ENCODE measurements at regions not wholly inside any gene's neighbourhood (a gene's known extent, or its start where the extent isn't known, plus 50 kb on each side); places are given as distances from the start of the nearest gene placed in this dataset.
A peak's percentile ranks its signal among the peaks of the same experiment; 100 is the strongest.

- Histone ChIP-seq H4K20me1 (ENCODE audit: insufficient read depth) (no peaks in the 10 kb centered on the region), H3K4me2 (ENCODE audit: unreplicated experiment) (no peak overlapping the region), H3K36me3 (ENCODE audit: low read depth) (no peaks in the 10 kb centered on the region), H3K27me3 (replicated peaks; ENCODE audit: insufficient read depth) (no peaks in the 10 kb centered on the region), H3K4me3 (no peak overlapping the region), H3K4me1 (ENCODE audit: insufficient read depth) (no peaks in the 10 kb centered on the region), H3F3A (ENCODE audit: insufficient read depth) (no peaks in the 10 kb centered on the region), H3K27ac (no peak overlapping the region), H3K79me2 (ENCODE audit: insufficient read depth) (no peaks in the 10 kb centered on the region), H3K9me2 (ENCODE audit: insufficient read depth) (no peaks in the 10 kb centered on the region), H2AFZ (no peak overlapping the region), H3K9me3 (ENCODE audit: low read depth) (peaks cover 5% of the 10 kb centered on the region), H3K9ac (no peak overlapping the region)
- DNase-seq, result no peak
- 81 to 89% methylated on average over 5 of the region's 5 CpGs for WGBS, 2 experiments (ENCODE audit: low coverage in 1 of 2, low lambda C conversion rate in 2 of 2, missing lambda C conversion rate in 2 of 2)
- no peak for TF ChIP-seq EZH2 (IDR thresholded peaks at IDR 0.05; ENCODE audit: insufficient read depth, poor library complexity, severe bottlenecking)
- no peak for TF ChIP-seq EZH2phosphoT487 (IDR thresholded peaks at IDR 0.05; ENCODE audit: insufficient read depth, low read depth)
- in situ Hi-C loops (cut with MboI), result no loop called here
These were observed 74.7 kb downstream of the PFDN4 start for GRCh38 chr20:54282625-54283024.

GRCh38 chr20:54283253-54283652, 75.4 kb downstream of the PFDN4 start:
- Histone ChIP-seq H4K20me1 (ENCODE audit: insufficient read depth) (no peaks in the 10 kb centered on the region), H2AFZ (no peak overlapping the region), H3K9ac (no peak overlapping the region), H3K36me3 (ENCODE audit: low read depth) (no peaks in the 10 kb centered on the region), H3F3A (ENCODE audit: insufficient read depth) (no peaks in the 10 kb centered on the region), H3K4me2 (ENCODE audit: unreplicated experiment) (no peak overlapping the region), H3K4me3 (no peak overlapping the region), H3K79me2 (ENCODE audit: insufficient read depth) (no peaks in the 10 kb centered on the region), H3K27ac (no peak overlapping the region), H3K4me1 (ENCODE audit: insufficient read depth) (no peaks in the 10 kb centered on the region), H3K27me3 (replicated peaks; ENCODE audit: insufficient read depth) (no peaks in the 10 kb centered on the region), H3K9me3 (ENCODE audit: low read depth) (peaks cover 5% of the 10 kb centered on the region), H3K9me2 (ENCODE audit: insufficient read depth) (no peaks in the 10 kb centered on the region)
- WGBS, 2 experiments (ENCODE audit: low coverage in 1 of 2, low lambda C conversion rate in 2 of 2, missing lambda C conversion rate in 2 of 2), result 55 to 63% methylated on average over 2 of the region's 2 CpGs
- DNase-seq, result no peak
- in situ Hi-C loops (cut with MboI), result no loop called here
- TF ChIP-seq EZH2 (IDR thresholded peaks at IDR 0.05; ENCODE audit: insufficient read depth, poor library complexity, severe bottlenecking), result no peak
- TF ChIP-seq EZH2phosphoT487 (IDR thresholded peaks at IDR 0.05; ENCODE audit: insufficient read depth, low read depth), result no peak

GRCh38 chr20:54284928-54285704, 77.2 kb downstream of the PFDN4 start:
- Histone ChIP-seq H3K9me3 (ENCODE audit: low read depth) (peaks cover 5% of the 10 kb centered on the region), H3K9me2 (ENCODE audit: insufficient read depth) (no peaks in the 10 kb centered on the region), H3F3A (ENCODE audit: insufficient read depth) (no peaks in the 10 kb centered on the region), H3K27me3 (replicated peaks; ENCODE audit: insufficient read depth) (no peaks in the 10 kb centered on the region), H3K4me2 (ENCODE audit: unreplicated experiment) (no peak overlapping the region), H4K20me1 (ENCODE audit: insufficient read depth) (no peaks in the 10 kb centered on the region), H3K4me1 (ENCODE audit: insufficient read depth) (no peaks in the 10 kb centered on the region), H3K36me3 (ENCODE audit: low read depth) (no peaks in the 10 kb centered on the region), H3K27ac (no peak overlapping the region), H3K9ac (no peak overlapping the region), H3K79me2 (ENCODE audit: insufficient read depth) (no peaks in the 10 kb centered on the region), H3K4me3 (no peak overlapping the region), H2AFZ (no peak overlapping the region)
- in situ Hi-C loops (cut with MboI), result no loop called here
- DNase-seq, result peak; percentile 30
- WGBS, 2 experiments (ENCODE audit: low coverage in 1 of 2, low lambda C conversion rate in 2 of 2, missing lambda C conversion rate in 2 of 2), result 71 to 77% methylated on average over 5 of the region's 5 CpGs
- TF ChIP-seq EZH2phosphoT487 (IDR thresholded peaks at IDR 0.05; ENCODE audit: insufficient read depth, low read depth) (no peak), EZH2 (IDR thresholded peaks at IDR 0.05; ENCODE audit: insufficient read depth, poor library complexity, severe bottlenecking) (no peak)

GRCh38 chr20:54290636-54291035, 82.7 kb downstream of the PFDN4 start:
- H3F3A ChIP-seq (ENCODE audit: insufficient read depth), result no peaks in the 10 kb centered on the region
- H4K20me1 ChIP-seq (ENCODE audit: insufficient read depth), result no peaks in the 10 kb centered on the region
- in situ Hi-C loops (cut with MboI), result no loop called here
- H3K9ac ChIP-seq, result no peak overlapping the region
- H3K9me3 ChIP-seq (ENCODE audit: low read depth), result no peaks in the 10 kb centered on the region
- TF ChIP-seq EZH2phosphoT487 (IDR thresholded peaks at IDR 0.05; ENCODE audit: insufficient read depth, low read depth) (no peak), EZH2 (IDR thresholded peaks at IDR 0.05; ENCODE audit: insufficient read depth, poor library complexity, severe bottlenecking) (no peak)
- H3K9me2 ChIP-seq (ENCODE audit: insufficient read depth), result no peaks in the 10 kb centered on the region
- H3K4me2 ChIP-seq (ENCODE audit: unreplicated experiment), result no peak overlapping the region
- no peaks in the 10 kb centered on the region for H3K36me3 ChIP-seq (ENCODE audit: low read depth)
- no peak for DNase-seq
- H3K4me1 ChIP-seq (ENCODE audit: insufficient read depth), result peaks cover 8% of the 10 kb centered on the region; the same call in 1 of the 2 replicates
- no peak overlapping the region for H2AFZ ChIP-seq
- no peaks in the 10 kb centered on the region for H3K79me2 ChIP-seq (ENCODE audit: insufficient read depth)
- no peaks in the 10 kb centered on the region for H3K27me3 ChIP-seq (replicated peaks; ENCODE audit: insufficient read depth)
- H3K27ac ChIP-seq, result no peak overlapping the region
- H3K4me3 ChIP-seq, result no peak overlapping the region
- 71 to 78% methylated on average over 6 of the region's 6 CpGs for WGBS, 2 experiments (ENCODE audit: low coverage in 1 of 2, low lambda C conversion rate in 2 of 2, missing lambda C conversion rate in 2 of 2)

Measured in GM23248 (cell line).